ENCODE measurements at regions not wholly inside any gene's neighbourhood (a gene's known extent, or its start where the extent isn't known, plus 50 kb on each side); places are given as distances from the start of the nearest gene placed in this dataset.

DNA sequence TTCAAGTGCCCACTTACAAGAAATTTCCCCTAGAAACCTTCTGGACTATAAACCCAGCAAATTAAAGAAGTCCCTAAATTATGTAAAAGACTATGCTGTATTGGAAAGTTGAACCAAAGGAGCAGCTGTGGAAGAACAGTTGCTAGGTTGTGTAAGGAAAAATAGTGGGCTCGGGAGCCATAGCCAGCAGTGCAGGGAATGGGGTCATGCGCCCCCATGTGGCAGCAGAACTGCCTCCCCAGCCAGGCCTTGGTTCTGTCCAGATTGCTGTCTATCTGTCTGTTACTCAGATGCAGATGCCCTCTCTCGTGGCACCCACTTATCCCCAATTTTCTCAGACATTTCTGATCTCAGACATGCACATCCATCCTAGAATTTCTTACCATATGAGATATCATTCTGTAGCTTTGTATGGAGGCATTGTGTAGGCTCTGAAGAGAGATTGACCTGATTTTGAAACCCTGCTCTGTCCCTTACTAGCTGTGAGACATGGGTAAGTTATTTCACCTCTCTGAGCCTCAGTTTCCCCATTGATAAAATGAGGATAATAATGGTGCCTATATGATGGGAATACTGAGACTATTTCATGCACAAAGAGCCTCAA, 258.3 kb downstream of the SS18 start:
- no TSS peak for BruUV-seq (replicated peaks)
- CTCF ChIA-PET = no interaction called here
- intact Hi-C loops (cut with micrococcal nuclease; ENCODE audit: unreplicated experiment) = loop anchor here (2.0 to 5.0 kb wide), 2 partner anchors 953 to 1290 kb away; no protein-coding TSS in a partner anchor

DNA sequence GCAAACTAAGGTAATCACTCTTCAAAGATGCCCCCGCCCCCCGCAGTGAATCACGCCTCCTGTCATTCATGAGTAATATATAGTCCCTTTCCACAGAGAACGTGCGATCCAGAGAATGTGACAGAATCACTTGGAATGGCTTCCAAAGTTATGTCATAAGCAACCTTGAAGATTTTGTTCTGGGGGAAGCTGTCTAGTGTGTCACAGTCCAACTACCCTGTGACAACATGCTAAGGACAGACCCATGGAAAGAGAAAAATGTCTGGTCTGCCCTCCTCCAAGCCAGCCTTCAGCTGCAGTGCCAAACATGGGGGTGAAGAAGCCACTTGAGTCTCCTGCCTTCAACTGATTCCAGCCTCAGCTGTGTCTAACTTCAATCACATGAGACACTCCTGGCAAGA, 259.1 kb downstream of the SS18 start:
- no peaks in the 10 kb centered on the region for H3K9me3 ChIP-seq (ENCODE audit: low read depth, low read length, poor library complexity, severe bottlenecking)
- H3K4me3 ChIP-seq (ENCODE audit: low read depth, low read length, poor library complexity, severe bottlenecking) = no peak overlapping the region
- intact Hi-C loops (cut with micrococcal nuclease; ENCODE audit: unreplicated experiment) = loop anchor here (5.0 kb wide), 1 partner anchor 1289 kb away; no protein-coding TSS in a partner anchor
- ChIA-PET POLR2A (ENCODE audit: low non-redundant PET) (no interaction called here), CTCF (no interaction called here)
- no peak for TF ChIP-seq EZH2 (IDR thresholded peaks at IDR 0.05; ENCODE audit: borderline replicate concordance, low read depth, low read length, poor library complexity, severe bottlenecking)
- TF ChIP-seq, protein P1, sequence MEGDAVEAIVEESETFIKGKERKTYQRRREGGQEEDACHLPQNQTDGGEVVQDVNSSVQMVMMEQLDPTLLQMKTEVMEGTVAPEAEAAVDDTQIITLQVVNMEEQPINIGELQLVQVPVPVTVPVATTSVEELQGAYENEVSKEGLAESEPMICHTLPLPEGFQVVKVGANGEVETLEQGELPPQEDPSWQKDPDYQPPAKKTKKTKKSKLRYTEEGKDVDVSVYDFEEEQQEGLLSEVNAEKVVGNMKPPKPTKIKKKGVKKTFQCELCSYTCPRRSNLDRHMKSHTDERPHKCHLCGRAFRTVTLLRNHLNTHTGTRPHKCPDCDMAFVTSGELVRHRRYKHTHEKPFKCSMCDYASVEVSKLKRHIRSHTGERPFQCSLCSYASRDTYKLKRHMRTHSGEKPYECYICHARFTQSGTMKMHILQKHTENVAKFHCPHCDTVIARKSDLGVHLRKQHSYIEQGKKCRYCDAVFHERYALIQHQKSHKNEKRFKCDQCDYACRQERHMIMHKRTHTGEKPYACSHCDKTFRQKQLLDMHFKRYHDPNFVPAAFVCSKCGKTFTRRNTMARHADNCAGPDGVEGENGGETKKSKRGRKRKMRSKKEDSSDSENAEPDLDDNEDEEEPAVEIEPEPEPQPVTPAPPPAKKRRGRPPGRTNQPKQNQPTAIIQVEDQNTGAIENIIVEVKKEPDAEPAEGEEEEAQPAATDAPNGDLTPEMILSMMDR (conservative IDR thresholded peaks at IDR 0.05; ENCODE audit: low read depth, low read length) = no peak
- H3K36me3 ChIP-seq (ENCODE audit: insufficient read depth, low read length, poor library complexity, severe bottlenecking) = no peaks in the 10 kb centered on the region
- no peaks in the 10 kb centered on the region for H3K27me3 ChIP-seq (replicated peaks; ENCODE audit: insufficient read depth, low read depth, low read length, poor library complexity)
- H3K27ac ChIP-seq (ENCODE audit: low read depth, low read length, poor library complexity, severe bottlenecking) = no peak overlapping the region
- no peaks in the 10 kb centered on the region for H3K4me1 ChIP-seq (ENCODE audit: insufficient read depth, low read length, poor library complexity, severe bottlenecking)
- no TSS peak for BruUV-seq (replicated peaks)
- no peak for DNase-seq (ENCODE audit: low spot score)

More for the DNA sequence above, 258.3 kb downstream of the SS18 start:
- H3K4me1 ChIP-seq (ENCODE audit: insufficient read depth, low read length, poor library complexity, severe bottlenecking) = no peaks in the 10 kb centered on the region
- H3K9me3 ChIP-seq (ENCODE audit: low read depth, low read length, poor library complexity, severe bottlenecking) = no peaks in the 10 kb centered on the region
- no peaks in the 10 kb centered on the region for H3K36me3 ChIP-seq (ENCODE audit: insufficient read depth, low read length, poor library complexity, severe bottlenecking)
- H3K27ac ChIP-seq (ENCODE audit: low read depth, low read length, poor library complexity, severe bottlenecking) = no peak overlapping the region
- TF ChIP-seq, protein P1 (conservative IDR thresholded peaks at IDR 0.05; ENCODE audit: low read depth, low read length) = peak; percentile 78
- TF ChIP-seq EZH2 (IDR thresholded peaks at IDR 0.05; ENCODE audit: borderline replicate concordance, low read depth, low read length, poor library complexity, severe bottlenecking) = no peak
- no peak overlapping the region for H3K4me3 ChIP-seq (ENCODE audit: low read depth, low read length, poor library complexity, severe bottlenecking)
- POLR2A ChIA-PET (ENCODE audit: low non-redundant PET) = no interaction called here
- peak; percentile 51 for DNase-seq (ENCODE audit: low spot score)
- H3K27me3 ChIP-seq (replicated peaks; ENCODE audit: insufficient read depth, low read depth, low read length, poor library complexity) = no peaks in the 10 kb centered on the region

DNA sequence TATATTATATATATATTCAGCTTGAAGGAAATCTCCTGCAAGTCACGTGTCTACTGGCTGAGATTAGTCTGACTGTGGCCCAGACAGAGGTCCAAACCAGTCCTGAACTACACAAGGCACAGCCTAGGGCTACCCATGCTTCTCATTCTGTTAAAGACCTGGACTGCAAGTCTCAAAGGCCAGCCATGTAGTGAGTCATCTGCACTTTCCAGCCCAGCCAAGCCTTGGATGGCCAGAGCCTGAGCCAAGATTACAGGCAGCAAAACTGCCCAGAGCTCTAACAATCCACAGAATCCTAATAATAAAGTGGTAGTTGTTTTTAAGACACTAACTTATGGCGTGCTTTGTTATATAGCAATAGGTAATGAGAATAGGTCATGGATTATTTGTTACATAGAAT, 259.6 kb downstream of the SS18 start:
- ChIA-PET CTCF (no interaction called here), POLR2A (ENCODE audit: low non-redundant PET) (no interaction called here)
- Histone ChIP-seq H3K27ac (ENCODE audit: low read depth, low read length, poor library complexity, severe bottlenecking) (no peak overlapping the region), H3K36me3 (ENCODE audit: insufficient read depth, low read length, poor library complexity, severe bottlenecking) (no peaks in the 10 kb centered on the region), H3K4me1 (ENCODE audit: insufficient read depth, low read length, poor library complexity, severe bottlenecking) (no peaks in the 10 kb centered on the region), H3K9me3 (ENCODE audit: low read depth, low read length, poor library complexity, severe bottlenecking) (no peaks in the 10 kb centered on the region), H3K27me3 (replicated peaks; ENCODE audit: insufficient read depth, low read depth, low read length, poor library complexity) (no peaks in the 10 kb centered on the region), H3K4me3 (ENCODE audit: low read depth, low read length, poor library complexity, severe bottlenecking) (no peak overlapping the region)
- no TSS peak for BruUV-seq (replicated peaks)
- TF ChIP-seq, protein P1 (conservative IDR thresholded peaks at IDR 0.05; ENCODE audit: low read depth, low read length) = no peak
- no peak for TF ChIP-seq EZH2 (IDR thresholded peaks at IDR 0.05; ENCODE audit: borderline replicate concordance, low read depth, low read length, poor library complexity, severe bottlenecking)
- DNase-seq (ENCODE audit: low spot score) = no peak
- intact Hi-C loops (cut with micrococcal nuclease; ENCODE audit: unreplicated experiment) = loop anchor here (5.0 kb wide), 1 partner anchor 1288 kb away; no protein-coding TSS in a partner anchor

Measured in A673 (cell line).